Psoas muscle (tissue), 7 donors: ENCODE measurements at regions not wholly inside any gene's neighbourhood (a gene's known extent, or its start where the extent isn't known, plus 50 kb on each side); places are given as distances from the start of the nearest gene placed in this dataset.
"Not testable (repeated sequence)": the region's sequence is repeated elsewhere in the genome, so short reads cannot be mapped to it uniquely, and the experiment has no call there.

Experiments used
- ATAC-seq, 4 donors: fragments of 200-7000 bp; cut with Tn5 transposase; one replicate each; pipeline ENCODE4 v1.9.1; 2020; ENCODE audit warnings: moderate library complexity in 3 of 4, mild to moderate bottlenecking in 2 of 4
- DNase-seq, 2 donors: peaks; one replicate each; pipeline ENCODE4 v3.0.0-alpha.2; 2020
- H3K27ac ChIP-seq: fragments of 200-600 bp; one replicate; pipeline ENCODE4 v1.8.0; 2022
- H3K27me3 ChIP-seq, 3 donors: fragments of 200-600 bp in 1 of 3; one replicate each; pipeline versions ENCODE4 v1.6.1 to v1.8.0; 2013 to 2022; ENCODE audit warnings: low read length in 2 of 3, mild to moderate bottlenecking in 2 of 3, moderate library complexity in 1 of 3; ENCODE audit not compliant: insufficient read depth in 3 of 3
- H3K36me3 ChIP-seq, 2 donors: fragments of 200-600 bp in 1 of 2; one replicate each; pipeline versions ENCODE4 v1.6.1 to v1.8.0; 2013 to 2022; ENCODE audit warnings: low read depth in 1 of 2, mild to moderate bottlenecking in 1 of 2, moderate library complexity in 1 of 2; ENCODE audit not compliant: insufficient read depth in 1 of 2
- H3K4me1 ChIP-seq: fragments of 200-600 bp; one replicate; pipeline ENCODE4 v1.8.0; 2022
- H3K4me3 ChIP-seq: fragments of 200-600 bp; one replicate; pipeline ENCODE4 v1.8.0; 2022; ENCODE audit warnings: mild to moderate bottlenecking
- H3K9me3 ChIP-seq: fragments of 200-600 bp; one replicate; pipeline ENCODE4 v1.8.0; 2022
- CTCF ChIP-seq: fragments of 200-600 bp; IDR thresholded peaks from one replicate; pipeline ENCODE4 v1.8.0; 2022; ENCODE audit warnings: antibody characterized with exemption
- WGBS, 3 donors: extraction: QIAGEN DNeasy Blood & Tissue Kit; methylation state at CpG; one replicate each; pipeline versions ENCODE4 v1.1.6 to v1.1.7; 2013; 5-methylcytosine and 5-hydroxymethylcytosine counted together
- intact Hi-C, 2 donors: fragments of 100-400 bp; cut with DNase I; formaldehyde crosslinking; loops; one replicate each; pipeline versions ENCODE4 v1.11.0 to v1.14.2; 2022
- donor health status: healthy with polysubstance abuse.
- donor health status: DM: no; HTN: no; CAD: no; lungs with moderate emphysema.
- donor health status: Bipolar disorder and iron deficiency.
- donor health status: healthy.
- donor health status: DM: yes; HTN: yes; CAD: no.
- donor health status: DM: no; HTN: no; CAD: no.
- donor health status: DM: yes; HTN: yes; CAD: no.

- no peak overlapping the region for H3K4me3 ChIP-seq
- no peaks in the 10 kb centered on the region for H3K9me3 ChIP-seq
- no peaks in the 10 kb centered on the region for H3K36me3 ChIP-seq
- no peaks in the 10 kb centered on the region for H3K4me1 ChIP-seq
- no peak for TF ChIP-seq CTCF
- H3K27me3 ChIP-seq: no peaks in the 10 kb centered on the region
- intact Hi-C loops: no loop called here
- H3K27ac ChIP-seq: no peak overlapping the region
- ATAC-seq (no peak), DNase-seq (no peak)
Measured at GRCh38 chr7:112959276-112959675, 127.4 kb downstream of the GPR85 start.

- no peak for DNase-seq
- no peak for TF ChIP-seq CTCF
- Histone ChIP-seq H3K9me3 (no peaks in the 10 kb centered on the region), H3K27me3 (no peaks in the 10 kb centered on the region), H3K36me3 (no peaks in the 10 kb centered on the region), H3K4me1 (no peaks in the 10 kb centered on the region), H3K4me3 (no peak overlapping the region), H3K27ac (no peak overlapping the region)
- intact Hi-C loops: no loop called here
- no peak for ATAC-seq
Measured at GRCh38 chr7:112958775-112959174, 127.9 kb downstream of the GPR85 start.

GRCh38 chr7:112957901-112958300 is 128.7 kb downstream of the GPR85 start:
- Histone ChIP-seq H3K4me1 (no peaks in the 10 kb centered on the region), H3K27me3 (no peaks in the 10 kb centered on the region), H3K27ac (no peak overlapping the region), H3K9me3 (no peaks in the 10 kb centered on the region), H3K4me3 (no peak overlapping the region), H3K36me3 (no peaks in the 10 kb centered on the region)
- intact Hi-C loops: no loop called here
- no peak for TF ChIP-seq CTCF
- no peak for ATAC-seq
- no peak for DNase-seq

- WGBS, 3 donors: 79 to 84% (median 81%) methylated on average over 3 of the region's 3 CpGs
- H3K4me3 ChIP-seq, H3K27ac ChIP-seq, intact Hi-C loops, H3K4me1 ChIP-seq, ATAC-seq, H3K27me3 ChIP-seq, DNase-seq, H3K9me3 ChIP-seq, H3K36me3 ChIP-seq: not testable (repeated sequence)
Measured at GRCh38 chr7:112953031-112953430, 133.6 kb downstream of the GPR85 start.

- H3K9me3 ChIP-seq: no peaks in the 10 kb centered on the region
- H3K4me3 ChIP-seq: no peak overlapping the region
- DNase-seq: no peak
- no peaks in the 10 kb centered on the region for H3K36me3 ChIP-seq
- peaks cover 0 to 3% (median 0%) of the 10 kb centered on the region in 3 donors for H3K27me3 ChIP-seq
- no peak for ATAC-seq
- no peaks in the 10 kb centered on the region for H3K4me1 ChIP-seq
- TF ChIP-seq CTCF: no peak
- intact Hi-C loops: no loop called here
- WGBS, 3 donors: 83 to 84% (median 83%) methylated on average over 4 of the region's 4 CpGs
- no peak overlapping the region for H3K27ac ChIP-seq
Measured at GRCh38 chr7:112951070-112951469, 135.6 kb downstream of the GPR85 start.

GRCh38 chr7:112949682-112950081 is 136.9 kb downstream of the GPR85 start:
- intact Hi-C loops, H3K9me3 ChIP-seq, DNase-seq, H3K4me1 ChIP-seq, H3K4me3 ChIP-seq, H3K36me3 ChIP-seq, H3K27me3 ChIP-seq, H3K27ac ChIP-seq, ATAC-seq: not testable (repeated sequence)
- 65 to 69% (median 65%) methylated on average over 4 of the region's 4 CpGs for WGBS, 3 donors
